Mucosa of descending colon (tissue), 3 donors: ENCODE measurements at regions not wholly inside any gene's neighbourhood (a gene's known extent, or its start where the extent isn't known, plus 50 kb on each side); places are given as distances from the start of the nearest gene placed in this dataset.
"Not testable (repeated sequence)": the region's sequence is repeated elsewhere in the genome, so short reads cannot be mapped to it uniquely, and the experiment has no call there.

Experiments used
- ATAC-seq: fragments of 200-7000 bp; cut with Tn5 transposase; one replicate; pipeline ENCODE4 v1.9.1; 2020; ENCODE audit warnings: mild to moderate bottlenecking, moderate library complexity
- DNase-seq, 3 donors: peaks; one replicate each; pipeline ENCODE4 v3.0.0-alpha.2; 2020
- H3K36me3 ChIP-seq: fragments of 200-600 bp; one replicate; pipeline ENCODE4 v1.8.0; 2021; ENCODE audit warnings: low read depth, mild to moderate bottlenecking
- H3K4me1 ChIP-seq: fragments of 200-600 bp; one replicate; pipeline ENCODE4 v1.8.0; 2021; ENCODE audit warnings: low read depth, mild to moderate bottlenecking
- H3K4me3 ChIP-seq: fragments of 200-600 bp; one replicate; pipeline ENCODE4 v1.8.0; 2021; ENCODE audit warnings: mild to moderate bottlenecking
- H3K9me3 ChIP-seq: fragments of 200-600 bp; one replicate; pipeline ENCODE4 v1.8.0; 2021; ENCODE audit warnings: mild to moderate bottlenecking
- intact Hi-C, 2 donors: fragments of 100-400 bp; cut with DNase I in 1 of 2; cut with micrococcal nuclease in 1 of 2; formaldehyde crosslinking; loops; one replicate each; pipeline versions ENCODE4 v1.11.0 to v1.11.1; 2022; cut with DNase I, micrococcal nuclease
- TF ChIP-seq, protein P1 (sequence below): fragments of 200-600 bp; IDR thresholded peaks from one replicate; pipeline ENCODE4 v1.8.0; 2022; ENCODE audit warnings: antibody characterized with exemption, mild to moderate bottlenecking
- donor health status: DM: no; HTN: no; CAD: no; lungs with moderate emphysema.
- donor health status: DM: no; HTN: no; CAD: no.
- donor health status: DM: no; HTN: yes; CAD: no.

DNA sequence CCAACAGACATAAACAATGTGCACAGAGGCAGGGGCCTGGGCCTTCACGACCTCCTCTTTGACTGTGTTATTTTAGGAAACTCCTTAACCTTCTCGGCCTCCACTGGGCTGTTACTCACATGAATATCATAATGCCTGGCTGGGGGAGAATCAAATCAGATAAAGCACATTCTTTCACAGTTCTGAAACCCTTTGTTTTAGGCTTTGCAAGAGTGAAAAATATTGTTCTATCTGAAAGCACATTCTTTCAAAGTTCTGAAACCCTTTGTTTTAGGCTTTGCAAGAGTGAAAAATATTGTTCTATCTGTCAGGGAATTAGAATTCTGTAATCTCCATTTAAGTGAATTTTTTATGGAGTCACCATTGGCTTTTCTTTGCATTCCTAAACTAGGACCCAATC lies 50.7 kb upstream of the SYNDIG1 start:
- TF ChIP-seq, protein P1, sequence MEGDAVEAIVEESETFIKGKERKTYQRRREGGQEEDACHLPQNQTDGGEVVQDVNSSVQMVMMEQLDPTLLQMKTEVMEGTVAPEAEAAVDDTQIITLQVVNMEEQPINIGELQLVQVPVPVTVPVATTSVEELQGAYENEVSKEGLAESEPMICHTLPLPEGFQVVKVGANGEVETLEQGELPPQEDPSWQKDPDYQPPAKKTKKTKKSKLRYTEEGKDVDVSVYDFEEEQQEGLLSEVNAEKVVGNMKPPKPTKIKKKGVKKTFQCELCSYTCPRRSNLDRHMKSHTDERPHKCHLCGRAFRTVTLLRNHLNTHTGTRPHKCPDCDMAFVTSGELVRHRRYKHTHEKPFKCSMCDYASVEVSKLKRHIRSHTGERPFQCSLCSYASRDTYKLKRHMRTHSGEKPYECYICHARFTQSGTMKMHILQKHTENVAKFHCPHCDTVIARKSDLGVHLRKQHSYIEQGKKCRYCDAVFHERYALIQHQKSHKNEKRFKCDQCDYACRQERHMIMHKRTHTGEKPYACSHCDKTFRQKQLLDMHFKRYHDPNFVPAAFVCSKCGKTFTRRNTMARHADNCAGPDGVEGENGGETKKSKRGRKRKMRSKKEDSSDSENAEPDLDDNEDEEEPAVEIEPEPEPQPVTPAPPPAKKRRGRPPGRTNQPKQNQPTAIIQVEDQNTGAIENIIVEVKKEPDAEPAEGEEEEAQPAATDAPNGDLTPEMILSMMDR: no peak
- H3K4me3 ChIP-seq: no peak overlapping the region
- ATAC-seq (no peak), DNase-seq (no peak)
- H3K4me1 ChIP-seq: no peaks in the 10 kb centered on the region
- peaks cover 18% of the 10 kb centered on the region for H3K9me3 ChIP-seq
- intact Hi-C loops: no loop called here
- no peaks in the 10 kb centered on the region for H3K36me3 ChIP-seq

DNA sequence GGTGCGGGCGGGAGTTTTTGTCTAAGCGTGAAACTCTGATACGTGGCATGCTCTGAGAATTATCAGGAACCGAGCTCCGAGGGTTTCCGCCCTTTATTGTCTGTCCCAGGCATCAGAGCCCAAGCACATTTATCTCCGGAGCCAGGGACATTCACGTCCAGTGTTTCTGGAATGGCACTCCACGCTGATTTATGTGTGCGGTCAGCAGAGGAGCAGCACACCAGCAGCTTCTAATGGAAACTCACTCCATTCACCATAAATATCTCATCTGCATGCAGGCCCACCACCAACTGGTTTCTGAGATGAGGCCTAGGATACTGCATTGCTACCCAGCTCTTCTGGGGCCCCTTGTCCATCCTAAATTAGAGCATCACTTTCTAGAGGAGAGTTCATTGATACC lies 51.9 kb upstream of the SYNDIG1 start:
- Histone ChIP-seq H3K9me3 (peaks cover 18% of the 10 kb centered on the region), H3K4me1 (no peaks in the 10 kb centered on the region), H3K4me3 (no peak overlapping the region), H3K36me3 (no peaks in the 10 kb centered on the region)
- TF ChIP-seq, protein P1: no peak
- ATAC-seq (no peak), DNase-seq (no peak)
- intact Hi-C loops: no loop called here

DNA sequence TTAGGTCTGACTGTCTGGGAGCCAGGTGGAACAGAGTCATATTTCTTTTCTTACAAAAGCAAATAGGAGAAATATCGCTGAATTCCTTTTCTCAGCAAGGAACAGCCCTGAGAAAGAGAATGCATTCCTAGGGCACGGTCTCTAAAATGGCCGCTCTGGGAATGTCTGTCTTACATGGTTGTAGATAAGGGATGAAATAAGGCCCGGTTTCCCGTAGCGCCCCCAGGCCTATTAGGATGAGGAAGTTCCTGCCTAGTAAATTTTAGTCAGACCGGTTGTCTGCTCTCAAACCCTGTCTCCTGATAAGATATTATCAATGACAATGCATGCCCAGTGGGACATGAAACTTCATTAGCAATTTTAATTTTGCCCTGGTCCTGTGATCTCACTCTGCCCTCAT lies 54.0 kb upstream of the SYNDIG1 start:
- H3K36me3 ChIP-seq, DNase-seq, intact Hi-C loops, H3K4me3 ChIP-seq, ATAC-seq, H3K4me1 ChIP-seq: not testable (repeated sequence)
- peaks cover 18% of the 10 kb centered on the region for H3K9me3 ChIP-seq

DNA sequence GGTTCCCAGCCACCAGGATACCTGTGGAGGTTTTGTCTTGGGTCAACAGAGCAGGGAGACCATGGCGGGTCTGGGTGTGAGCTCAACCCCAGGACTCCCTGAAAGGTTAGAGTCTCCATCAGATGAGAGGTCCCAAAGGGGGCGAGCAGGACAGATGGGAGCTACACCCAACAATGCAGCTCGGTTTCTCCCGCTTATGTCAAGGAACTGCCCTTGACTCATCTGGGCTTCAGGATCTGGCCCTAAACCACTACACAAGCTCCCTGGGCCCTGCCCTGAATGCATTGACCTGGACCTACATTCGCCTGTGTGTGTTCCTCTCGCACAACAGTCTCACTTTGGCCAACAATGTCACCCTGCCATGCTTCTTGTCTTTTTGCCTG lies 57.6 kb upstream of the SYNDIG1 start:
- DNase-seq: no peak
- intact Hi-C loops: no loop called here
- Histone ChIP-seq H3K9me3 (peaks cover 18% of the 10 kb centered on the region), H3K4me3 (no peak overlapping the region), H3K36me3 (no peaks in the 10 kb centered on the region), H3K4me1 (no peaks in the 10 kb centered on the region)
- no peak for ATAC-seq
- TF ChIP-seq, protein P1: no peak

DNA sequence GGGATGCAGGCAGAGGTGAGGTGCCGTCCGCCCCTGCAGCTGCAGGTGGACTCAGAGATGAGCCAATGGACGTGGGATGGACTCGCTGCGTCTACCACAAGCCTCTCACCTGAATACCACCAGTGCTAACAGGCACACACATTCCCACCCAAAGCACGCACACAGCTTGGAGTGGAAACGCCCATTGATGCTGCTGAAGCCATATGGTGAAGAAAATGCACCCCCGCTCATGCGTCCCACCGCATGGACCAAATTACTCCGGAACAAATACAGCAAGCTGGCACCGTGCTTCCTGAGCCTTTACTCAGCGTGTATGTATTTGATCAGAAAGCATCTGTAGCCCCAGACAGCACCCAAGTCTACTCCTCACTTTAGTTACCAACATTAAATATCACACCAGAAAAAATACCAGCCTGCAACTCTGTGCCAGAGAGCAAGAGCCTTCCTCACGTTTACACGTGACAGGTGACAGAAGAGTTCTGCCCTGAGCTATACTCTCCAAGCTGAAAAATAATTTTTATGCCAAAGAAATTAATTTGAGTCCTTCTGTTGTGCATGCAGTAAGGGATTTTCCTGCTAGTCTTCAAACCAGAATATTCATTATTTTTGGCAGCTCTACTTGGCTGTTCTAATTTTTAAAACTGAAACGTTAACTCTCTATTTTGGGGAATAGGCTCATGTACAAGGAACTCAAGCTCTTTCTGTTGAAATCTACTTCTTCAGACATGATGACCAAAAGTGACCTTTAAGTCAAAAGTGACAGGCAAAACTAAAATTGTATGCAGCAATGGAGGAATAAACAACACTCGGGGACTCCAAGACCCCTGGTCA lies 58.2 kb upstream of the SYNDIG1 start:
- no peaks in the 10 kb centered on the region for H3K36me3 ChIP-seq
- DNase-seq (no peak), ATAC-seq (no peak)
- H3K4me1 ChIP-seq: no peaks in the 10 kb centered on the region
- TF ChIP-seq, protein P1: no peak
- intact Hi-C loops: no loop called here
- H3K4me3 ChIP-seq: no peak overlapping the region
- H3K9me3 ChIP-seq: peaks cover 12% of the 10 kb centered on the region

DNA sequence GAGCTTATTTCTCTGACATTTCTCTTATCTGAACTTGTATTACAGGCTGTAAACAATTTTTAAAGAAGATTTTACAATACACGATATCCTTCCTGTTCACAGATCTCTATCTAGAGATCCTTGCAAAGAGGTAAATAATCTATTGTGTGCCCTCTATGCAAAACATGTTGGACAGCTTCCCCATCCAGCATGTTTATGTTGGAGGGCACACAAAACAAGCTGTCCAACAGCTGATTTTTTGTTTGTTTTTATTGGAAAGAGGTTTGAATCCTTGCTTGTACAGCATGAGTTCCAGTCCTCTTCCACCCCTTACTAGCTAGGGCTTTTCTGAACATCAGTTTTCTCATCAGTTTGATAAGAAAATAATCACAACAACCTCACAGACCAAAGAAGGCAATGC lies 62.3 kb upstream of the SYNDIG1 start:
- DNase-seq (no peak), ATAC-seq (no peak)
- H3K36me3 ChIP-seq: no peaks in the 10 kb centered on the region
- H3K4me3 ChIP-seq: no peak overlapping the region
- TF ChIP-seq, protein P1: no peak
- intact Hi-C loops: no loop called here
- no peaks in the 10 kb centered on the region for H3K4me1 ChIP-seq
- no peaks in the 10 kb centered on the region for H3K9me3 ChIP-seq
